NCI-H748 treated with DMSO at 0.1 percent for 48 hours (cell line): ENCODE measurements at regions not wholly inside any gene's neighbourhood (a gene's known extent, or its start where the extent isn't known, plus 50 kb on each side); places are given as distances from the start of the nearest gene placed in this dataset.

Source experiments
- DNase-seq: peaks from one replicate; lab custom pipeline; 2025; lab: John Stamatoyannopoulos, UW

- DNase-seq, result no peak
These were observed 234.7 kb upstream of the CSF3R start for GRCh38 chr1:36717431-36717830.

GRCh38 chr1:36715797-36716196, 233.1 kb upstream of the CSF3R start:
- no peak for DNase-seq

GRCh38 chr1:36714301-36714700, 231.6 kb upstream of the CSF3R start:
- DNase-seq, result no peak

GRCh38 chr1:36711480-36711879, 228.8 kb upstream of the CSF3R start:
- DNase-seq, result no peak

- DNase-seq, result no peak
These were observed 228.2 kb upstream of the CSF3R start for GRCh38 chr1:36710951-36711350.

- DNase-seq, result no peak
These were observed 227.3 kb upstream of the CSF3R start for GRCh38 chr1:36709869-36710481.

GRCh38 chr1:36708587-36708986, 225.9 kb upstream of the CSF3R start:
- no peak for DNase-seq

- DNase-seq, result no peak
These were observed 224.5 kb upstream of the CSF3R start for GRCh38 chr1:36707221-36707620.

- no peak for DNase-seq
These were observed 223.7 kb upstream of the CSF3R start for GRCh38 chr1:36706416-36706815.

- DNase-seq, result no peak
These were observed 222.9 kb upstream of the CSF3R start for GRCh38 chr1:36705629-36706028.

- peak; percentile 46 for DNase-seq
These were observed 221.0 kb upstream of the CSF3R start for GRCh38 chr1:36703526-36704208.

- no peak for DNase-seq
These were observed 220.2 kb upstream of the CSF3R start for GRCh38 chr1:36702963-36703362.

- no peak for DNase-seq
These were observed 216.6 kb upstream of the CSF3R start for GRCh38 chr1:36699113-36699911.

- no peak for DNase-seq
These were observed 215.3 kb upstream of the CSF3R start for GRCh38 chr1:36697836-36698605.

GRCh38 chr1:36696261-36696940, 213.7 kb upstream of the CSF3R start:
- DNase-seq, result no peak

- no peak for DNase-seq
These were observed 210.9 kb upstream of the CSF3R start for GRCh38 chr1:36693603-36694002.

- DNase-seq, result no peak
These were observed 210.4 kb upstream of the CSF3R start for GRCh38 chr1:36693161-36693525.

- DNase-seq, result no peak
These were observed 209.9 kb upstream of the CSF3R start for GRCh38 chr1:36692465-36693160.

GRCh38 chr1:36691374-36691773, 208.7 kb upstream of the CSF3R start:
- DNase-seq, result no peak

- no peak for DNase-seq
These were observed 207.3 kb upstream of the CSF3R start for GRCh38 chr1:36689992-36690391.

- no peak for DNase-seq
These were observed 204.6 kb upstream of the CSF3R start for GRCh38 chr1:36687312-36687711.
